Uterus (tissue), 2 donors: ENCODE measurements at regions not wholly inside any gene's neighbourhood (a gene's known extent, or its start where the extent isn't known, plus 50 kb on each side); places are given as distances from the start of the nearest gene placed in this dataset.

Experiments used
- CTCF ChIP-seq, 4 experiments: fragments of 200-600 bp in 2 of 4; fragments of 450-650 bp in 2 of 4; sonication (generic) in 2 of 4; IDR thresholded peaks; one replicate each; pipeline ENCODE4 v1.5.1; 2016 to 2019; ENCODE audit warnings: antibody characterized with exemption in 4 of 4, mild to moderate bottlenecking in 2 of 4, moderate library complexity in 1 of 4
- POLR2A ChIP-seq, 2 donors: fragments of 450-650 bp; IDR thresholded peaks; one replicate each; pipeline ENCODE4 v1.6.1; 2016; ENCODE audit warnings: antibody characterized with exemption in 2 of 2, mild to moderate bottlenecking in 1 of 2, moderate library complexity in 1 of 2

GRCh38 chr3:34464646-34465045, 666.2 kb downstream of the PDCD6IP start:
- TF ChIP-seq CTCF (IDR thresholded peaks at IDR 0.05) (no peak), POLR2A (IDR thresholded peaks at IDR 0.05) (no peak)
